IMR-90 (cell line): ENCODE measurements at regions not wholly inside any gene's neighbourhood (a gene's known extent, or its start where the extent isn't known, plus 50 kb on each side); places are given as distances from the start of the nearest gene placed in this dataset.

ENCODE experiments used
- ATAC-seq: fragments of 200-7000 bp; cut with Tn5 transposase; 2 replicates; pipeline ENCODE4 v1.9.1; 2020; ENCODE audit warnings: low read depth, mild to moderate bottlenecking, moderate library complexity
- BruUV-seq: library from RNA; stranded (reverse); fragments of 400-500 nt; replicated peaks from 2 replicates; lab custom pipeline; 2021; lab: Mats Ljungman, UMichigan
- CTCF ChIA-PET: fragments of 300-600 bp; formaldehyde crosslinking; extraction: SDS; loops from one replicate; lab custom pipeline; 2021; ENCODE audit warnings: antibody characterized with exemption; lab: Yijun Ruan, JAX
- POLR2A ChIA-PET: fragments of 300-600 bp; sonication (Branson Sonifier 250); formaldehyde crosslinking; loops from one replicate; lab custom pipeline; 2022; ENCODE audit warnings: antibody characterized with exemption; ENCODE audit not compliant: unreplicated experiment; lab: Charles Lee
- DNase-seq: peaks from one replicate; pipeline ENCODE4 v3.0.0; 2013
- H2AFZ ChIP-seq: replicated peaks from 2 replicates; pipeline ENCODE3; 2013; ENCODE audit warnings: low read length, mild to moderate bottlenecking; ENCODE audit not compliant: poor library complexity
- H2AK5ac ChIP-seq: 2 replicates; pipeline ENCODE4 v1.6.1; 2013; ENCODE audit warnings: low read depth, low read length, inconsistent platforms
- H2AK9ac ChIP-seq: replicated peaks from 2 replicates; pipeline ENCODE3; 2013; ENCODE audit warnings: mild to moderate bottlenecking, low read depth, low read length, moderate library complexity; ENCODE audit not compliant: poor library complexity
- H2BK120ac ChIP-seq: 2 replicates; pipeline ENCODE4 v1.6.1; 2013; ENCODE audit warnings: low read depth, low read length, inconsistent platforms
- H2BK15ac ChIP-seq: 3 replicates; pipeline ENCODE4 v1.6.1; 2013; ENCODE audit warnings: low read depth, low read length, inconsistent platforms
- H2BK20ac ChIP-seq: 2 replicates; pipeline ENCODE4 v1.6.1; 2013; ENCODE audit warnings: low read depth, mild to moderate bottlenecking, inconsistent platforms, low read length, moderate library complexity
- H2BK5ac ChIP-seq: 2 replicates; pipeline ENCODE4 v1.6.1; 2013; ENCODE audit warnings: mild to moderate bottlenecking, low read depth, low read length, inconsistent platforms; ENCODE audit not compliant: poor library complexity, severe bottlenecking
- H3K14ac ChIP-seq: replicated peaks from 2 replicates; pipeline ENCODE4 v1.6.1; 2013; ENCODE audit warnings: low read depth, low read length, inconsistent platforms
- H3K18ac ChIP-seq: 2 replicates; pipeline ENCODE4 v1.6.1; 2013; ENCODE audit warnings: low read depth, low read length, control low read depth
- H3K23ac ChIP-seq: 2 replicates; pipeline ENCODE4 v1.6.1; 2013; ENCODE audit warnings: low read depth, low read length, inconsistent platforms
- H3K27ac ChIP-seq: 2 replicates; pipeline ENCODE4 v1.5.1; 2013; ENCODE audit warnings: mild to moderate bottlenecking, control low read depth, low read length; ENCODE audit not compliant: insufficient read depth
- H3K27me3 ChIP-seq: 2 replicates; pipeline ENCODE4 v1.6.1; 2013; ENCODE audit warnings: low read length; ENCODE audit not compliant: control insufficient read depth, insufficient read depth
- H3K36me3 ChIP-seq: 2 replicates; pipeline ENCODE4 v1.6.1; 2013; ENCODE audit warnings: low read length, mixed read lengths; ENCODE audit not compliant: control insufficient read depth, insufficient read depth
- H3K4ac ChIP-seq: 2 replicates; pipeline ENCODE4 v1.6.1; 2013; ENCODE audit warnings: low read depth, low read length, inconsistent platforms
- H3K4me1 ChIP-seq: 2 replicates; pipeline ENCODE4 v1.6.1; 2013; ENCODE audit warnings: low read length, mixed read lengths; ENCODE audit not compliant: control insufficient read depth, insufficient read depth
- H3K4me2 ChIP-seq: 2 replicates; pipeline ENCODE4 v1.6.1; 2013; ENCODE audit warnings: low read depth, mild to moderate bottlenecking, control low read depth, low read length, moderate library complexity
- H3K4me3 ChIP-seq: 2 replicates; pipeline ENCODE4 v1.5.1; 2013; ENCODE audit warnings: low read depth, mild to moderate bottlenecking, control low read depth, low read length, moderate library complexity; ENCODE audit not compliant: insufficient read depth
- H3K56ac ChIP-seq: 2 replicates; pipeline ENCODE4 v1.6.1; 2013; ENCODE audit warnings: low read length, inconsistent platforms; ENCODE audit not compliant: insufficient read depth; ENCODE audit errors: extremely low read depth
- H3K79me1 ChIP-seq, 2 experiments: 2 replicates each; pipeline ENCODE4 v1.6.1; 2013; ENCODE audit warnings: low read length in 2 of 2, inconsistent platforms in 1 of 2, low read depth in 1 of 2
- H3K9ac ChIP-seq: 2 replicates; pipeline ENCODE4 v1.6.1; 2013; ENCODE audit warnings: low read depth, low read length, control low read depth
- H3K9me1 ChIP-seq: 2 replicates; pipeline ENCODE4 v1.6.1; 2013; ENCODE audit warnings: low read length, inconsistent platforms; ENCODE audit not compliant: insufficient read depth
- H3K9me3 ChIP-seq: 2 replicates; pipeline ENCODE4 v1.6.1; 2013; ENCODE audit warnings: low read length; ENCODE audit not compliant: control insufficient read depth, insufficient read depth
- H4K20me1 ChIP-seq: 2 replicates; pipeline ENCODE4 v1.6.1; 2013; ENCODE audit warnings: low read length, inconsistent platforms; ENCODE audit not compliant: insufficient read depth
- H4K5ac ChIP-seq: 2 replicates; pipeline ENCODE4 v1.6.1; 2013; ENCODE audit warnings: mild to moderate bottlenecking, low read depth, low read length, control low read depth
- H4K8ac ChIP-seq, 2 experiments: 2 replicates each; pipeline ENCODE4 v1.6.1; 2013; ENCODE audit warnings: low read depth in 2 of 2, low read length in 2 of 2, control low read depth in 1 of 2, inconsistent platforms in 1 of 2
- H4K91ac ChIP-seq: 2 replicates; pipeline ENCODE4 v1.6.1; 2013; ENCODE audit warnings: low read depth, low read length, inconsistent platforms; ENCODE audit not compliant: insufficient read depth
- BHLHE40 ChIP-seq: fragments of 150-350 bp; IDR thresholded peaks from 2 replicates; pipeline ENCODE4 v1.6.1; 2016; ENCODE audit warnings: mild to moderate bottlenecking, low read depth, low read length
- CEBPB ChIP-seq: IDR thresholded peaks from 2 replicates; pipeline ENCODE4 v1.6.1; 2012; ENCODE audit warnings: low read depth, low read length, improper control_type of control experiment
- CHD1 ChIP-seq: IDR thresholded peaks from 2 replicates; pipeline ENCODE4 v1.6.1; 2012; ENCODE audit warnings: low read depth, low read length, improper control_type of control experiment
- FOS ChIP-seq: fragments of 150-350 bp; IDR thresholded peaks from 2 replicates; pipeline ENCODE4 v1.6.1; 2016; ENCODE audit warnings: low read depth, low read length
- MAZ ChIP-seq: IDR thresholded peaks from 2 replicates; pipeline ENCODE4 v1.6.1; 2012; ENCODE audit warnings: low read depth, mild to moderate bottlenecking, low read length, improper control_type of control experiment, moderate library complexity, borderline replicate concordance
- MXI1 ChIP-seq: IDR thresholded peaks from 2 replicates; pipeline ENCODE4 v1.6.1; 2012; ENCODE audit warnings: low read depth, mild to moderate bottlenecking, low read length, moderate library complexity, borderline replicate concordance
- NFE2L2 ChIP-seq: fragments of 150-350 bp; IDR thresholded peaks from 2 replicates; pipeline ENCODE4 v1.6.1; 2016; ENCODE audit warnings: low read depth, mild to moderate bottlenecking, low read length
- POLR2A ChIP-seq: IDR thresholded peaks from 2 replicates; pipeline ENCODE4 v1.6.1; 2012; ENCODE audit warnings: mild to moderate bottlenecking, low read depth, low read length
- RAD21 ChIP-seq: IDR thresholded peaks from 2 replicates; pipeline ENCODE4 v1.6.1; 2012; ENCODE audit warnings: low read length, improper control_type of control experiment
- RFX5 ChIP-seq: IDR thresholded peaks from 2 replicates; pipeline ENCODE4 v1.8.0; 2012; ENCODE audit warnings: low read depth, mild to moderate bottlenecking, low read length, moderate library complexity
- SMC3 ChIP-seq: fragments of 150-350 bp; IDR thresholded peaks from 2 replicates; pipeline ENCODE4 v1.6.1; 2016; ENCODE audit warnings: low read depth, mild to moderate bottlenecking, antibody characterized with exemption, low read length, moderate library complexity
- whole genome bisulfite sequencing, 2 experiments: methylation state at CpG; one replicate each; pipeline versions ENCODE4 v1.1.5 to v1.1.7; 2013; ENCODE audit warnings: missing lambda C conversion rate in 2 of 2; ENCODE audit not compliant: insufficient read length in 1 of 2; ENCODE audit errors: extremely low coverage in 2 of 2; 5-methylcytosine and 5-hydroxymethylcytosine counted together
- dilution Hi-C: fragments of 300-500 bp; cut with HindIII; formaldehyde crosslinking; loops from one replicate; pipeline ENCODE4 v1.14.3; 2018; ENCODE audit warnings: low sequenced_read_pairs; ENCODE audit not compliant: unreplicated experiment
- in situ Hi-C: fragments of 300-500 bp; cut with MboI; formaldehyde crosslinking; loops from 3 replicates; pipeline ENCODE4 v1.14.3; 2019; ENCODE audit warnings: low sequenced_read_pairs, inconsistent platforms, mixed read lengths
- intact Hi-C: fragments of 100-400 bp; cut with micrococcal nuclease; formaldehyde crosslinking; loops from 2 replicates; pipeline ENCODE4 v1.10.0; 2022
- TF ChIP-seq, protein P1 (sequence below): fragments of 150-350 bp; IDR thresholded peaks from 2 replicates; pipeline ENCODE4 v1.6.1; 2016; ENCODE audit warnings: low read depth, mild to moderate bottlenecking, low read length, moderate library complexity, borderline replicate concordance
- TF ChIP-seq, protein P2 (sequence below): fragments of 150-350 bp; IDR thresholded peaks from 2 replicates; pipeline ENCODE4 v1.6.1; 2017; ENCODE audit warnings: mild to moderate bottlenecking, antibody characterized with exemption, low read length, low read depth
- TF ChIP-seq, protein P3 (sequence below): conservative IDR thresholded peaks from 2 replicates; pipeline ENCODE4 v1.5.1; 2012; ENCODE audit warnings: mild to moderate bottlenecking, low read depth, low read length, improper control_type of control experiment

DNA sequence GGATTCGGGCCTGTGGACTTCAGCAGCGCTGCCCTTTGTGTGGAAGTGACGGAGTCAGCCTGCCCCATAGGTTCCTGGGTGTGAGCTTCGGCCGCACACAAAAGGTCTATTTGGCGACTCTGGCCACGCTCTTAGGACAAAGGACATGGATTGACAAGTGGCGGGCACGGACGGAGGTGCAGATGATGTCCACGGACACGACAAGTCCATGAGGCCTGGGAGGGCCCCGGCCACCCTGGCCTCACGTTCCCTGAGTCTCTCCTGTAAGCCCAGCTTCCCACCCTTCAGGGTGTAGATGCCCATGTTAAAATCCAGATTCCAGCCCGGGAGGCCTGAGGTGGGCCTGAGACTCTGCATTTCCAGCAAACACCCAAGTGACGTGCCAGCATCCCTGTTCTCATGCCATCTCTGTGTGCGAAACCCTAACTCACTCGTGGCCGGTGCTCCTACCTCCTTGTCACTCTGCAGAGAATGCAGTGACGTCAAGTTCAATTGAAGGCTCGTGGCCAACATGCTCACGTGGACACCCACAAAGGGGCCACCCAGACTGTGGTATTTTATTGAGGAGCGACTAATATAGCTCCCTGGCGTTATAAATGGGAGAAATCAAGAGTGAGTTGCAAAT, 111.7 kb downstream of the RTP5 start:
- H2BK120ac ChIP-seq: no peak overlapping the region
- H3K18ac ChIP-seq: no peak overlapping the region
- no peak overlapping the region for H3K27ac ChIP-seq
- no peak overlapping the region for H3K56ac ChIP-seq
- H4K8ac ChIP-seq: no peak overlapping the region
- H2AK9ac ChIP-seq: no peak overlapping the region
- ChIA-PET CTCF (no interaction called here), POLR2A (no interaction called here)
- H2BK20ac ChIP-seq: no peak overlapping the region
- H2BK5ac ChIP-seq: no peak overlapping the region
- DNase-seq (no peak), ATAC-seq (no peak)
- no peak overlapping the region for H3K14ac ChIP-seq
- no peak for TF ChIP-seq NFE2L2
- no peak for TF ChIP-seq CHD1
- no peak for TF ChIP-seq SMC3
- no peak for TF ChIP-seq RFX5
- TF ChIP-seq, protein P1, sequence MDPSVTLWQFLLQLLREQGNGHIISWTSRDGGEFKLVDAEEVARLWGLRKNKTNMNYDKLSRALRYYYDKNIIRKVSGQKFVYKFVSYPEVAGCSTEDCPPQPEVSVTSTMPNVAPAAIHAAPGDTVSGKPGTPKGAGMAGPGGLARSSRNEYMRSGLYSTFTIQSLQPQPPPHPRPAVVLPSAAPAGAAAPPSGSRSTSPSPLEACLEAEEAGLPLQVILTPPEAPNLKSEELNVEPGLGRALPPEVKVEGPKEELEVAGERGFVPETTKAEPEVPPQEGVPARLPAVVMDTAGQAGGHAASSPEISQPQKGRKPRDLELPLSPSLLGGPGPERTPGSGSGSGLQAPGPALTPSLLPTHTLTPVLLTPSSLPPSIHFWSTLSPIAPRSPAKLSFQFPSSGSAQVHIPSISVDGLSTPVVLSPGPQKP: no peak
- TF ChIP-seq CEBPB: no peak
- no peak for TF ChIP-seq FOS
- TF ChIP-seq, protein P2, sequence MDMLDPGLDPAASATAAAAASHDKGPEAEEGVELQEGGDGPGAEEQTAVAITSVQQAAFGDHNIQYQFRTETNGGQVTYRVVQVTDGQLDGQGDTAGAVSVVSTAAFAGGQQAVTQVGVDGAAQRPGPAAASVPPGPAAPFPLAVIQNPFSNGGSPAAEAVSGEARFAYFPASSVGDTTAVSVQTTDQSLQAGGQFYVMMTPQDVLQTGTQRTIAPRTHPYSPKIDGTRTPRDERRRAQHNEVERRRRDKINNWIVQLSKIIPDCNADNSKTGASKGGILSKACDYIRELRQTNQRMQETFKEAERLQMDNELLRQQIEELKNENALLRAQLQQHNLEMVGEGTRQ: no peak
- TF ChIP-seq POLR2A: no peak
- no peak for TF ChIP-seq RAD21
- TF ChIP-seq MAZ: no peak
- TF ChIP-seq MXI1: no peak
- TF ChIP-seq, protein P3, sequence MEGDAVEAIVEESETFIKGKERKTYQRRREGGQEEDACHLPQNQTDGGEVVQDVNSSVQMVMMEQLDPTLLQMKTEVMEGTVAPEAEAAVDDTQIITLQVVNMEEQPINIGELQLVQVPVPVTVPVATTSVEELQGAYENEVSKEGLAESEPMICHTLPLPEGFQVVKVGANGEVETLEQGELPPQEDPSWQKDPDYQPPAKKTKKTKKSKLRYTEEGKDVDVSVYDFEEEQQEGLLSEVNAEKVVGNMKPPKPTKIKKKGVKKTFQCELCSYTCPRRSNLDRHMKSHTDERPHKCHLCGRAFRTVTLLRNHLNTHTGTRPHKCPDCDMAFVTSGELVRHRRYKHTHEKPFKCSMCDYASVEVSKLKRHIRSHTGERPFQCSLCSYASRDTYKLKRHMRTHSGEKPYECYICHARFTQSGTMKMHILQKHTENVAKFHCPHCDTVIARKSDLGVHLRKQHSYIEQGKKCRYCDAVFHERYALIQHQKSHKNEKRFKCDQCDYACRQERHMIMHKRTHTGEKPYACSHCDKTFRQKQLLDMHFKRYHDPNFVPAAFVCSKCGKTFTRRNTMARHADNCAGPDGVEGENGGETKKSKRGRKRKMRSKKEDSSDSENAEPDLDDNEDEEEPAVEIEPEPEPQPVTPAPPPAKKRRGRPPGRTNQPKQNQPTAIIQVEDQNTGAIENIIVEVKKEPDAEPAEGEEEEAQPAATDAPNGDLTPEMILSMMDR: no peak
- TF ChIP-seq BHLHE40: no peak
- no peak overlapping the region for H2AFZ ChIP-seq
- in situ Hi-C loops (no loop called here), intact Hi-C loops (no loop called here), dilution Hi-C loops (no loop called here)
- no peak overlapping the region for H3K4me3 ChIP-seq
- H3K4me2 ChIP-seq: no peak overlapping the region
- 80% methylated on average over 9 of the region's 24 CpGs; no CpG with 5 or more reads in 1 of the 2 experiments for WGBS, 2 experiments
- H2AK5ac ChIP-seq: no peak overlapping the region
- no peaks in the 10 kb centered on the region for H3K36me3 ChIP-seq
- H3K9me3 ChIP-seq: 0 out of 2 replicates have a peak, but pooled peaks cover 3% of the 10 kb centered on the region
- no peak overlapping the region for H4K91ac ChIP-seq
- H4K20me1 ChIP-seq: no peaks in the 10 kb centered on the region
- no peak overlapping the region for H2BK15ac ChIP-seq
- H3K27me3 ChIP-seq: peaks cover 6% of the 10 kb centered on the region; the same call in 1 of the 2 replicates
- no peak overlapping the region for H3K4ac ChIP-seq
- no peak overlapping the region for H3K9ac ChIP-seq
- no peaks in the 10 kb centered on the region for H3K79me1 ChIP-seq
- no TSS peak for BruUV-seq
- no peak overlapping the region for H4K5ac ChIP-seq
- no peak overlapping the region for H3K23ac ChIP-seq
- no peaks in the 10 kb centered on the region for H3K4me1 ChIP-seq
- H3K9me1 ChIP-seq: no peaks in the 10 kb centered on the region
